GM23338 (cell line): ENCODE measurements at regions not wholly inside any gene's neighbourhood (a gene's known extent, or its start where the extent isn't known, plus 50 kb on each side); places are given as distances from the start of the nearest gene placed in this dataset.

ENCODE experiments used
- ATAC-seq: fragments of 200-7000 bp; cut with Tn5 transposase; 3 replicates; pipeline ENCODE4 v1.9.1; 2020
- DNase-seq: peaks from one replicate; pipeline ENCODE4 v3.0.0-alpha.2; 2015; ENCODE audit warnings: low spot score
- H2AFZ ChIP-seq: fragments of 200-600 bp; sonication (generic); 2 replicates; pipeline ENCODE4 v1.8.0; 2016; ENCODE audit warnings: antibody characterized with exemption, mild to moderate bottlenecking, moderate library complexity
- H3F3A ChIP-seq: fragments of 200-600 bp; sonication (generic); replicated peaks from 2 replicates; pipeline ENCODE4 v1.8.0; 2017; ENCODE audit warnings: antibody characterized with exemption, mixed run types, low read depth
- H3K27ac ChIP-seq: fragments of 200-600 bp; sonication (generic); 2 replicates; pipeline ENCODE4 v1.6.1; 2016; ENCODE audit warnings: low read depth
- H3K27me3 ChIP-seq: fragments of 200-600 bp; sonication (generic); 2 replicates; pipeline ENCODE4 v1.8.0; 2016; ENCODE audit warnings: mild to moderate bottlenecking, mixed run types, moderate library complexity; ENCODE audit not compliant: insufficient read depth
- H3K36me3 ChIP-seq: fragments of 200-600 bp; sonication (generic); 2 replicates; pipeline ENCODE4 v1.8.0; 2016; ENCODE audit warnings: mild to moderate bottlenecking; ENCODE audit not compliant: insufficient read depth
- H3K4me1 ChIP-seq: fragments of 200-600 bp; sonication (generic); 2 replicates; pipeline ENCODE4 v1.8.0; 2016; ENCODE audit warnings: mild to moderate bottlenecking, moderate library complexity; ENCODE audit not compliant: insufficient read depth
- H3K4me2 ChIP-seq: fragments of 200-600 bp; sonication (generic); 2 replicates; pipeline ENCODE4 v1.7.1; 2017; ENCODE audit warnings: mixed run types
- H3K4me3 ChIP-seq: fragments of 200-600 bp; sonication (generic); 2 replicates; pipeline ENCODE4 v1.6.1; 2016; ENCODE audit warnings: mixed run types
- H3K79me2 ChIP-seq: fragments of 200-600 bp; sonication (generic); replicated peaks from 2 replicates; pipeline ENCODE4 v1.8.0; 2017; ENCODE audit warnings: mild to moderate bottlenecking; ENCODE audit not compliant: insufficient read depth
- H3K9me2 ChIP-seq: fragments of 200-600 bp; sonication (generic); 2 replicates; pipeline ENCODE4 v1.8.0; 2017; ENCODE audit not compliant: insufficient read depth
- H4K20me1 ChIP-seq: fragments of 200-600 bp; sonication (generic); replicated peaks from 2 replicates; pipeline ENCODE4 v1.8.0; 2017; ENCODE audit warnings: mild to moderate bottlenecking; ENCODE audit not compliant: insufficient read depth
- H3K27ac Mint-ChIP-seq: 2 replicates; pipeline ENCODE4 v1.8.0; 2020; ENCODE audit warnings: inconsistent platforms, mild to moderate bottlenecking, moderate library complexity, mixed read lengths
- H3K27me3 Mint-ChIP-seq: 3 replicates; pipeline ENCODE4 v1.8.0; 2022; ENCODE audit warnings: low read depth, mild to moderate bottlenecking, moderate library complexity, mixed read lengths, inconsistent platforms; ENCODE audit not compliant: insufficient read depth, poor library complexity
- H3K36me3 Mint-ChIP-seq: 3 replicates; pipeline ENCODE4 v1.8.0; 2021; ENCODE audit warnings: low read depth, mild to moderate bottlenecking, inconsistent platforms, moderate library complexity, mixed read lengths
- H3K4me1 Mint-ChIP-seq: 3 replicates; pipeline ENCODE4 v1.8.0; 2020; ENCODE audit warnings: mild to moderate bottlenecking, inconsistent platforms, mixed read lengths
- H3K4me3 Mint-ChIP-seq: 3 replicates; pipeline ENCODE4 v1.8.0; 2021; ENCODE audit warnings: moderate library complexity, mild to moderate bottlenecking, inconsistent platforms, mixed read lengths
- H3K9me3 Mint-ChIP-seq: 3 replicates; pipeline ENCODE4 v1.8.0; 2020; ENCODE audit warnings: moderate library complexity, mild to moderate bottlenecking, inconsistent platforms, mixed read lengths
- CTCF ChIP-seq, 2 experiments: fragments of 200-600 bp in 1 of 2; sonication (generic) in 1 of 2; conservative IDR thresholded peaks; 2 replicates each; pipeline versions ENCODE4 v1.5.1 to v1.6.1; 2016 to 2017; ENCODE audit warnings: antibody characterized with exemption in 2 of 2, low read depth in 2 of 2, mild to moderate bottlenecking in 2 of 2, moderate library complexity in 1 of 2
- ETS1 ChIP-seq: IDR thresholded peaks from 2 replicates; pipeline ENCODE4 v1.6.1; 2016; ENCODE audit warnings: antibody characterized with exemption
- EZH2 ChIP-seq: fragments of 200-600 bp; sonication (generic); IDR thresholded peaks from one replicate; pipeline ENCODE4 v1.8.0; 2017; ENCODE audit warnings: antibody characterized with exemption, mild to moderate bottlenecking, low read depth; ENCODE audit not compliant: unreplicated experiment
- EZH2phosphoT487 ChIP-seq: fragments of 200-600 bp; sonication (generic); IDR thresholded peaks from one replicate; pipeline ENCODE4 v1.8.1; 2018; ENCODE audit warnings: antibody characterized with exemption; ENCODE audit not compliant: unreplicated experiment
- JUNB ChIP-seq: IDR thresholded peaks from one replicate; pipeline ENCODE4 v1.6.1; 2016; ENCODE audit warnings: antibody characterized with exemption; ENCODE audit not compliant: unreplicated experiment
- NANOG ChIP-seq: IDR thresholded peaks from 2 replicates; pipeline ENCODE4 v1.6.1; 2016; ENCODE audit warnings: antibody characterized with exemption, borderline replicate concordance
- POLR2AphosphoS5 ChIP-seq: IDR thresholded peaks from 2 replicates; pipeline ENCODE4 v1.6.1; 2016; ENCODE audit warnings: antibody characterized with exemption, low read depth
- ZNF114 ChIP-seq: fragments of 250-450 bp; sonication (Bioruptor Pico); IDR thresholded peaks from 2 replicates; pipeline ENCODE4 v1.5.0; 2020; ENCODE audit warnings: mild to moderate bottlenecking, moderate library complexity
- ZNF462 ChIP-seq: fragments of 250-450 bp; sonication (Bioruptor Pico); IDR thresholded peaks from 2 replicates; pipeline ENCODE4 v1.5.0; 2020; ENCODE audit warnings: mild to moderate bottlenecking, moderate library complexity

- TF ChIP-seq NANOG (no peak), EZH2phosphoT487 (no peak), CTCF (conservative IDR thresholded peaks at IDR 0.05; ENCODE audit: low read depth in 2 of 2) (no peak), JUNB (no peak), ZNF114 (CRISPR knock-in tag) (no peak), EZH2 (no peak), ETS1 (no peak)
Observed at GRCh38 chr5:44708602-44709001, 100.1 kb upstream of the MRPS30 start (continued).

GRCh38 chr5:44707721-44708120, 101.0 kb upstream of the MRPS30 start:
- ATAC-seq (no peak), DNase-seq (no peak)
- no peaks in the 10 kb centered on the region for H3K4me1 Mint-ChIP-seq
- TF ChIP-seq CTCF (conservative IDR thresholded peaks at IDR 0.05; ENCODE audit: low read depth in 2 of 2): no peak
- TF ChIP-seq NANOG: no peak
- no peak overlapping the region for H3K4me3 ChIP-seq
- no peak overlapping the region for H3K27ac ChIP-seq
- H3K4me3 Mint-ChIP-seq: no peak overlapping the region
- H3K9me2 ChIP-seq: no peaks in the 10 kb centered on the region
- no peaks in the 10 kb centered on the region for H3K27me3 ChIP-seq
- H3K79me2 ChIP-seq: no peaks in the 10 kb centered on the region
- no peak overlapping the region for H3K4me2 ChIP-seq
- no peaks in the 10 kb centered on the region for H4K20me1 ChIP-seq
- peaks cover 6% of the 10 kb centered on the region; the same call in 1 of the 3 replicates for H3K36me3 Mint-ChIP-seq
- no peaks in the 10 kb centered on the region for H3K4me1 ChIP-seq
- H3K27ac Mint-ChIP-seq: no peak overlapping the region
- peaks cover 7% of the 10 kb centered on the region for H3K9me3 Mint-ChIP-seq
- H3F3A ChIP-seq: no peaks in the 10 kb centered on the region
- H3K36me3 ChIP-seq: no peaks in the 10 kb centered on the region
- no peaks in the 10 kb centered on the region for H3K27me3 Mint-ChIP-seq
- H2AFZ ChIP-seq: no peak overlapping the region

GRCh38 chr5:44697025-44697424, 111.7 kb upstream of the MRPS30 start:
- Histone ChIP-seq H3K9me2 (no peaks in the 10 kb centered on the region), H3F3A (no peaks in the 10 kb centered on the region), H3K4me3 (no peak overlapping the region), H3K4me1 (peaks cover 12% of the 10 kb centered on the region), H3K27me3 (no peaks in the 10 kb centered on the region), H3K27ac (no peak overlapping the region), H3K36me3 (no peaks in the 10 kb centered on the region), H4K20me1 (no peaks in the 10 kb centered on the region), H3K79me2 (no peaks in the 10 kb centered on the region), H2AFZ (no peak overlapping the region), H3K4me2 (peak overlapping the region; percentile 19)
- Mint-ChIP-seq H3K36me3 (peaks cover 7% of the 10 kb centered on the region; the same call in 2 of the 3 replicates), H3K4me1 (peaks cover 5% of the 10 kb centered on the region), H3K27ac (peak overlapping the region; percentile 32; the same call in 1 of the 2 replicates), H3K27me3 (no peaks in the 10 kb centered on the region), H3K4me3 (no peak overlapping the region; the same call in 2 of the 3 replicates), H3K9me3 (peaks cover 16% of the 10 kb centered on the region)
- peak; percentile 75 for ATAC-seq
- peak; percentile 18 for DNase-seq
- TF ChIP-seq POLR2AphosphoS5: no peak
- TF ChIP-seq ZNF462 (CRISPR knock-in tag): peak; percentile 58; the same call in 1 of the 2 replicates
